ENCODE measurements at regions not wholly inside any gene's neighbourhood (a gene's known extent, or its start where the extent isn't known, plus 50 kb on each side); places are given as distances from the start of the nearest gene placed in this dataset.
A peak's percentile ranks its signal among the peaks of the same experiment; 100 is the strongest.

DNA sequence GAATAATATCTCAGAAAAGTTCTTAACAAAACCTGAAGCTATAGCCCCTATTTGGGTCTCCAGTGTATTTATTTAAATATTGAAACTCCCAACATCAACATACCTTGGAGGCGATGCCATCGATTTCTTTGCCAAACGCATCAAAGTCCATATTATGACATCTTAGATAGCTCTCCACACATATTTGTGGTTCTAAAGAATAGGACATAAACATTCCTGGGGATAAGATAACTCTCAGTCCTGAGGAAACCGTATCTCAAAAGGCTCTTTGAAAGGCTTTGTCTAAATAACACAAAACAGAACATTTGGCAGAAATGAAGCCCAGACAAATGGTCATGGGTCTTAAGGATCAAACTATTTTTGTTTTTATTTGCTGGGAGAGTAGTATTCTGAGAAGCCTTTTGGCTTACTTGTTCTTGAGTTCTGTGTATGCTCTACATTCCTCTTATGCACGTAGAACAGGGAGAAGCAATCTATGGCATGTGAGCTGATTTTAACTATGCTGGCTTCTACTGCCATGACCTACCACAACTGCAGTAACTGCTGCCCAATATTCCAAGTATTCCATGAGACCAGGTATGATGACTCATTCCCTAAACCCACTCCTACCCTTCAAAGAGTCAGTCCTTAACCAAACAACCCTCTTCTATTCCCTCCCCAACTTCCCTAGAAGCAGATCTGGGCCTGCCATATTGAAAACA lies 279.0 kb upstream of the ZFHX3 start:
- DNase-seq = no peak

DNA sequence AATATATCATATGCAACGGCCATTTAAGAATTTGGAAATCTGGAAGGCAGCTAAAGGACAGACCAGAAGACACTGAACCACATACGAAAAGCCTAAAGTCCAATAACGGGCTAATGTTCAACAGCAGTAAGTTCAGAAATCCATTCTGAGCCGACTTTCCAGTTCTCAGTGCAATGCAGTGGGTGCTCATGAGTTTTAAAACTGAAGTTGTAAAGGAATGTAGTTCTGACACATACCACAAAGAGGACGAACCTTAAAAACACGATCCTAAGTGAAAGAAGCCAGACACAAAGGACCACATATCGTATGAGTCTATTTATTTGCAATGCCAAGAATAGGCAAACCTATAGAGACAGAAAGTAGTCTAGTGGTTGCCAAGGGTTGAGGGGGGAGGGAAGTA lies 278.3 kb upstream of the ZFHX3 start:
- DNase-seq = no peak

DNA sequence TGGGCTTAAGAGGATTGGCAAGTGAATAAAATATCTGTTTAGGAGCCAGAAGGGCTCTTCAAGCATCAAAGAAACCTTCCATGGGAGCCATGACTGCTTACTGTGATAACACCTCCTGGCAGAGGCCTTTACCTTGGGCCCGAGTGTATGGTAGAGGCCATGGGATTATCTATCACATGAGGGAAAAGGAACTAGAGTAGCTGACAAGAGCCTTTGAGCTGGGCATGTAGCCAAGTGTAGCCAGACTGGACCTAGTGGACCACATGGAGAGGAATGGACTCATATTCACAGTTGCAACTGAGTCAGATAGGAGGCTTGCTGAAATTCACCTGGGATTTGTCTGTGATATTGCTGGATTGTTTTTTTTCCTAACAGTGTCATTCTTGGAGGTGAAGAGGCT lies 276.0 kb upstream of the ZFHX3 start:
- no peak for DNase-seq

DNA sequence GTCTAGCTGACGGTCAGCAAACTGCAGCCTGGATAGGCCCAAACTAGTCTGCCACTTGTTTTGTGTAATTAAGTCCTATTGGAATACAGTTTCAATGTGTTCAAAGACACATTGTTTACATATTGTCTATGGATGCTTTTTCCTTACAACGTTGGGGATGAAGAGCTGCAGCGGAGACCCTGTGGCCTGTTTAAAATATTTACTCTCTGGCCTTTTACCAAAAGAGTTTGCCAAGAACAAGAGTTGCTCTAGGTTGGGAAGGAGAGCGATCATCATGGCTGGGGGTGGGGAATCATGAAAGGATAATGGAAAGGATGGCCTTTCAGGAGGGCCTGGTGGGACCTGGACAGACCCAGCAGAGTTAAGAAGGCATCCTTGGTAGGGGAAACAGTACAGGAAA lies 274.9 kb upstream of the ZFHX3 start:
- no peak for DNase-seq

DNA sequence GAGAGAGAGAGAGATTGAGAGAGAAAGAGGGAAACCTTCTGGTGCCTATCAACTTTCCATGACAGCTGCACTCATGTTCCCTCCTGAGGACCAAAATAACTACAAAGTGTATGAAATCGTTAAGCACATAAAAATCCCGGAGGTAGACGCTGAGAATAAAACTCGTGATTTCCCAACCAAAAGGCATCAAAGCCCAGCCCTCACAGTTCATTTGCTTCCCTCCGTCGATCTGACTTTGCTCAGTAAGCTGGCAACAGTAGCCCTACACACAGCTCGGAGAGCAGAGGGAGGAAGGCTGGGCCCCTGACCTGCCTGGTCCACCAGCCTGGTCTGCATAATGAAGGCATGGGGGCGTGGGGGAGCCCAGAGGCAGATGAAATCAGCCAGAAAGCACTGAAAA lies 273.9 kb upstream of the ZFHX3 start:
- no peak for DNase-seq

DNA sequence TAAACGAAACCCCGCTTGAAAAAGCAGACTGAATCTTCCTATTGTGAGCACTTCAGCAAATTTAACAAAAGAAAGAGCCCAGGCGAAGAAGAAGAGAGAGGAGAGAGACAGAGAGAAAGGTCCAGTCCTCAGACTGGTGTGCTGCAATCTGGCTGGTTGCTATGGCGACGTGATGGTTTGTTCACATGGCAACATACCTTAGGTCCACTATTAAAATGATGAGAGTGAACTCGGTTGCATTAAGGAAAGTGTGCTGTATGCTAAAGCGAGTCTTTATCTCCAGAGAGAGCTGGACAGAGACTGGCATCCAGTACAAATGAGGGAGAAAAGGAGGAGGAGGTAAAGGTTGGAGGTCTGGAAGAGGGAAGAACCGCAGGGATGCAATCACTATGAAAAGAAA lies 271.8 kb upstream of the ZFHX3 start:
- peak; percentile 1 for DNase-seq

DNA sequence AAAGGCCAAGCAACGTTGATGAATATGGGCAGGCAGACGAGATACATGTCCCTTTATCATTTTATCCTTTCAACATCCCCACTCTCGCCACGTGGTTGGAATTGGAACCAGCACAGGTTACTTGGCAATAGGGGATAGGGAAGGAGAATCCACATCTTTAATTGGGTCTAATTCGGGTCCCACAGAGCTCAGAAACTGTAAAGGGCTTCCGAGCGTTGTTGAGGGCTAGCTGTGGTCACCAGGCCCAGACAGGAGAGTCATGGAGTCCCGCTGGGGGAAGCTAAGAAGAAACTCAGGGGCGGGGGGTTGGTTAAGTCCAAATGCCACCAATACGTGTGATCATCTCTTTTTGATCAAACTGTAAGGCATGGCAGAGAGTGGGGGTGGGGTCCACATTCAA lies 271.3 kb upstream of the ZFHX3 start:
- no peak for DNase-seq

DNA sequence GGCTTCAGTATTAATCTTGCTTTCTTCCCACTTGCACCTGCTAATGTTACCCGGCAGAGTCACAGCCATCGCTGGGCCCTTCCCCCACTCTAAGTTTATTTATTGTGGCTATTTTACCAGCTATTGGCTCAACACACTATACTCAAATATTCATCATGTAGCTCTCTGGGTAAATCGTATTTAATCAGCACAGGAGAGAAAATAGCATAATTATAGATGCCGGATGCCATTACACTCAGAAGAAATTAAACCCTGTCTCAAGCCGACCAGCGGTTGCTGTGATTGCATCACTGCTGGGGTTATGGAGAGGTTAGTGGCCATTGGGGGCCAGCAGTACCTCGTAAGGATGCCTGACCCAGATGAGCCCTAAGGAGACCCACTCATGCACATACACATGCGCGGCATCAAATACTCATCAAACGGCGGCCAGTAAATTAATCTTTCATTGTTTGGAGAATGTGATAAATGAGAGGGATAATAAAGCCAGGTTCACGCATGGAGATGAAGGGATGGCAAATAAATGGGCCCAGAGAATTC lies 269.5 kb upstream of the ZFHX3 start:
- peak; percentile 3 for DNase-seq

DNA sequence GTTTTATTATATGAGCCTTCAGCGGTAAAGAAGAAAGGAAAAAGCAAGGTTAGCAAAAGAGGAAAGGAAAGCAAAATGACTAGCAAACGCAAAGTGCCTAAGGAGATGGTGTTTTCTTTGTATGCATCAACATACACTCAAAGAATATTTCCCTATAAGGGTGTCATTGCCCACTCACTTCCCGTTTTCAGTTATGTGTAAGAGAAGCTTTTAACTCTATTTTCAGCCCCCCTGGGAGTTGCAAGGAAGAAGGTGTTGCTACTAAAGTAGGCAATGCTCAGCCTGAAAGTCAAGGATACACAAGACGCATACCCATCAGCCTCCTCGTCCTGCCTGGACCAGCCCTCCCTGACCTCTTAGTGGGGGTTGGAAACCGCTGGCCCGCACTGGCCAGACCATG lies 267.7 kb upstream of the ZFHX3 start:
- DNase-seq = no peak

DNA sequence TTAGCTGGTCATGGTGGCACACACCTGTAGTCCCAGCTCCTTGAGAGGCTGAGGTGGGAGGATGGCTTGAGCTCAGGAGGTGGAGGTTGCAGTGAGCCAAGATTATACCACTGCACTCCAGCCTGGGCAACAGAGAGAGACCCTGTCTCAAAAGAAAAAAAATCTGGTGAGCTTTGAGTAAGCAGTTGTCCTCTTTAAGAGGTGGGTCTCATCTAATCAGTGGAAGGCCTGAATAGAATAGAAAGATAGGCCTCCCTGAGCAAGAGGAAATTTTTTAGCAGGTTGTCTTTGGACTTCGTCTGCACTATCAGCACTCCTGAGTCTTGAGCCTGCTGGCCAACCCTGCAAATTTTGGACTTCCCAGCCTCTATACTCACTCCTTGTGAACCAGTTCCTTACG lies 266.0 kb upstream of the ZFHX3 start:
- no peak for DNase-seq

DNA sequence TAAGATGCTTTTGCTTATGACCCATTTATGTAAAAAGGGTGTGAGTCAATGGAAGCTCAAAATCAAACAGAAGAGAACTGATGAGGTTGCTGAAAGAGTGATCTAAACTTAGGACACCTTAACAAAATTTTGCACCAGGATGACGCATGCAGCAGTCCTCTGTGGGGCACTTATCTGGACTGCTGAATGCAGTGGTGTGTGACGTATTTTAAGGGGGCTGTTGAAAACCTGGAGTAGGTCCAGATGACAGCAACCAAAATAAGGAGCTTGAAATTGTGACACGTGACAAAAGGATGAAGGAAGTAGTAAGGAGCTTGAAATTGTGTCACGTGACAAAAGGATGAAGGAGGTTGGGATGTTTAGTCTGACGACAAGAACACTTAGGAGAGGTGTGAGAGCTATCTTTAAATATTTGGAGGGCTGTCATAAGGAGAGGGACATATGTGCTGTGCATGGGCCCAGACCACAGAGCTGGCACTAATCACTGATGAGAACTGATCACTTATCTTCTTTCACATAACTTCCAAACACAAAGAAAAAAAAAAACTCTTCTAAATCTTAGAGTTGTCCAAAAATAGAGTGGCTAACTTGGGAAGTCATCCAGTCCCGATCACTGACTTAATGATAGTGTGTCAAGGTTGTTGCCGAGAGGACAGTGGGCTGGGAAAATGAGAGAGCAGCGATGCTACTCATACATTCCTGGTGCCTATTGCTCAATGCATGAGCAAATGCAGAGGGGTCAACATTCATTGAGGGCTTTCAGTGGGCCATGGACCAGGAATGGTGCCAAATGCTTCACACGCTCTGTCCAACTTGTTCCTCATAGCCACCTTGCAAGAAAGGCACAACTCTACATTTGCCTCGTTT lies 264.2 kb upstream of the ZFHX3 start:
- no peak for DNase-seq

DNA sequence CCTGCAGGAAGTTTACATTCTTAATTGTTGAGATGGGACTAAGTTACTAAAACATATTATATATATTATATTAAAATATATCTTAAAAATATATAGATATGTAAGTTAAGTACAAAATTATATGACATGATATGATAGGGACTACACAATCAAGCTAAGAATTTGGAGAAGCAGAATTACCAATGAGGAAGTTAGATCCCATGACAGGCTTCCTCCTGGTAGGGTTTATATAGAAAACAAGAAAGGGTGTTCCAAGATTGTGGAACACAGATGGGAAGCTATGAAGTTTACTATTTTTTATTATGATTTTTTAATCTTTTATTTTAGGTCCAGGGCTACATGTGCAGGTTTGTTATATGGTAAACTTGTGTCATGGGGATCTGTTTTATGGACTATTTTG lies 260.8 kb upstream of the ZFHX3 start:
- DNase-seq = no peak

DNA sequence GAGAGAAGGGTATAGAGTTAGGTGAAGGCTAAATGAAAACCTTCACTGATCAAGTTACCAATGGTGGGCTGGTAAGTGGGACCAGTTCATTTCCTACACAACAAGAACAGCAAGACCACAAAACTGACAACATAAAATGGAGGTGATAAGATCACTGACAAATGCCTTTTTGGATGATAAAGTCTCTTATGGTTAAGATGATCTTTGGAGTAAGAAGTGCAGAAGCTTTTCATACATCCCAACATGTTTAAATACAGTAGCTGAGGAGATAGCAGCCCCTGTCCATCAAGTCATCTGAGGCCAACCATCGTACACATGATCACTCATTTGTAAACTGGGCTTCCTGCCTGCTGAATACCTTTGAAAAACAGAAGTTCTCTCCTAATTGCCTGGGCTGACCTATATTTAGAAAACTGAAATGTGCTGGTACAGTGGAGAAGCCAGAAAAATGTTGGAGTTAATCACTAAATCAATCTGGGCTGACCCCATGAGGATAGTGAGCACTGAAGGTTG lies 259.0 kb upstream of the ZFHX3 start:
- DNase-seq = no peak

DNA sequence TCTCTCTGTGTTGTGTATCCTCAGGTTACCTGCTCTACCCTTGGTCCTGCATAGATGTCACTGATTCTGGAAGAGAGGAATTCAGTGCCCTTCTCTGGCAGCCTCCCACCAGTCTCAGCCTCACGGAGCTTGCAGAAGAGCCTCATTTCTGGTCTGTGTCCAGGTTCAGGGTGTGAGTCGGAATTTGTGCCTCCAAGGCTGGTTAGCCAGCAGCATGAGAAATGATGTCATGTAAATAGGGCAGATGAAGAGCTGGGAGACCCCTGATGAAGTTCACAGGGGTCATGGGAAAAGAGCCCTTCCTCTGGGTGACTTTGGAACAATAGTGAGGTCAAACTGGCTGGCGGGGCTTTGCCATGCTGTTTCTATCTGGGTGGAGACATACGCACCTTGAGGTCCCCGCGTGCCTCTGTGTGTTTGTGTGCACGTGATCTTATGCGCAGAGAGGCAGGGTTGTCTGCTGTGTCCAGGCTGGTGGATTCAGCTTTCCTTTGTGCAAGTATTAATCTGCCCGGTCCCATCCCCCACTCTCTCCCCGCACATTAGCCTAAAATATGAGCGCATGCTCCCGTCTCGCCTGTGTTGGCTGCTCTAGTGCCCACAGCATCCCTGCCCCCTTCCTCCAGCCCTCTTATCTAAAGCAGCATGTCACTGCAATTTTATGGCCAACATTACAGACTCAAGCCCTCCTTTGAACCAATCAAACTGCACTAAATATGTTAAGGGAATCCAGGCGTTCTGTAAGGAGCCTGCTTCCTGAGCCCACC lies 256.3 kb upstream of the ZFHX3 start:
- no peak for DNase-seq

DNA sequence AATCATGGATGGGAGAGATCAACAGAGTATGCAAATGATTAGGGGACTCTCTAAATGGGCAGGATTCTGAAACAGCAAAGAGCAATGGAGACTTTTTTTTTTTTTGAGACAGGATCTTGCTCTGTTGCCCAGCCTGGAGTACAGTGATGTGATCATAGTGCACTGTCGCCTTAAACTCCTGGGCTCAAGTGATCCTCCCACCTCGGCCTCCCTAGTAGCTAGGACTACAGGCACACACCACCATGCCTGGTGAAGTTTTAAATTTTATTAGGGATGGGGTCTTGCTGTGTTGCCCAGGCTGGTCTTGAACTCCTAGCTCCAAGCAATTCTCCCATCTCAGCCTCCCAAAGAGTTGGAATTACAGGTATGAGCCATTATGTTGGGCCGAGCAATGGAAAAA lies 255.0 kb upstream of the ZFHX3 start:
- DNase-seq = no peak

DNA sequence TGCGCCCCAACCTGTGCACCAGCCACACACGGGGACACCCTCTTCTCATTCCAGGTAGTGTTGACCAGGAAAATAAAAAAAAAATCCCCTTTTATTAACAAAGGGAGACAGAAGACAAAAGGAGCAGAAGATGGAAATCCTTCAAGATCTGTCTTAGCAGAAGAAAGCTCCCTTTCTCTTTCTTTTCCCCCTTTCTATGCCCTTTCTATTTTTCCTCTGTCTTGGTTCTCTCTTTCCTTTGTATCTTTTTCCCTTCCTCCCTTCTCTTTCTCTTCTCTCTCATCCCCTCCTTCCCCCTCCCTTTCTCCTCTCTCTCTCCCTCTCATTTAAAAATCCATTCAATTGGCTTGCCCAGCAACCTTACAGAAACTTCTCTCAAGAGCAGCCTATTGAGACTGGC lies 254.1 kb upstream of the ZFHX3 start:
- no peak for DNase-seq

DNA sequence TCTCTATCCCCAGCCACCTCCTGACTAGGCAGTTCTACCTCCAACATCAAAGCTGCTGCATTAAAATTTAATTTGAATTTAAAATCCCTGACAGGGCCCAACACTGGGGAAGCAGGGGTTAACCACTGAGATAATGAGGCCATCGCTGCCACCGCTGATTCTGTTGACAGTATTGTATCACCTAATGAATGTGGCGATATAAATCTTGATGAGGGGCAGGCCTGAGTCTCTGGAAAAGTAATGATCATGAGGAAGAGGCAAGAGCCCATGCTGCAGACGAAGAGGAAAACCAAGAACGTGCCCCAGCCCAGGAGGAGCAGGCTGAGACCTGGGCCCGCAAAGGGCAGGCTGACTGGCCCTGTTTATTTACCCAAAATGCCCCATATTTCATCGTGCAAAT lies 251.4 kb upstream of the ZFHX3 start:
- no peak for DNase-seq

DNA sequence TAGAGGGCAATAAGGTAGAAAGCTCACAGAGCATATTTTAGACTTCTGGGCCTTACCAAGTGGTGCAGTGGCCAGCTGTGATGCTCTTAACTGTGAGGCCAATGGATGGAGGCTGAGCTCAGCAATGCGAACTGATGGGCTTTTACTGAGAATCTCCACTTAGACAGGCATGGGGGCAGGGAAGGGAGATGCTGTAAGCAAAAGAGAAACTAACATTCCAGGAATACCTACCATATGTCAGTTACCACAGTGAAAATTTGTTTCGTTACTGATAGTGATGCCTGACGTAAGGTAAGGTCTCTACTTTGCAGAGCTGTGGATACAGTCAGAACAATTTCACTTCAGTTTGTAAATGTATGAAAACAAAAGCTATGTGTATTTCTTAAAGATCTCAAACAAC lies 250.6 kb upstream of the ZFHX3 start:
- no peak for DNase-seq

DNA sequence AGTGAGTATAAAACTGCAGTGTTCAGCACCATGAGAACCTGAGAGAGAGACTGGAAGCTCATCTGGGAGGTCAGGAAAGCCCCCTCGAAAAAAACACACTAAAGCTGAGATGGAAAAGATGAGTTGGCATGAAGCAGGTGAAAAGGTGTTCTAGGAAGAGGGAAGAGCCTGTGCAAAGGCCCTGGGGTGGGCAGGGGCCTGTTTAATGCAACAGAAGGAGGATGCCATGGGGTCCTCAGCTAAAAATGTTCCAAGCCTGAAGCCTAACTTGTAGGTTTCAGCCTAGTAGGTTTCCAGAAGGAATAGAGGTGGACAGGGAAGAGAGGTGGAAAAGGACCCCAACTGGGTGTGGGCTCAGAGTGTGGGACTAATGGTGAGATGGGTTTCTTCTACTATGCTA lies 242.3 kb upstream of the ZFHX3 start:
- DNase-seq = no peak

DNA sequence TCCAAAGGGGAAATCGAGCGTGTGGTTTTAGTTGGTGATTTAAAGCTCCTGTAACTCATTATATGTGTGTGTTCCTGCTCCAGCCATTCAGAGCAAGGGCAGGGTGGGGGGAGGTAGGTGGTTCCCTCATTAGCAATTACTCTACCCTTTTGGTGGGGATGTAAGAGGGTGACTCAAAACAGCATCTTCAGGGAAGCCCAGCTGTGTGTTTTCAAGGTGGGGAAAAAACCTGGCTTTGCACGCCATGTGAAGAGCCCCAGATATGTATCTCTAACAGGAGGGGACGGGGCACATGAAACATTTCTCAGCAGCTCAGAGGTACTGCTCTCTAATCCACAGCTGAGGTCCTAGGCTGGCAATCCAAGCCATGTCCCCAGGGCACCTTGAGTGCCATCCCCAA lies 241.3 kb upstream of the ZFHX3 start:
- no peak for DNase-seq

DNA sequence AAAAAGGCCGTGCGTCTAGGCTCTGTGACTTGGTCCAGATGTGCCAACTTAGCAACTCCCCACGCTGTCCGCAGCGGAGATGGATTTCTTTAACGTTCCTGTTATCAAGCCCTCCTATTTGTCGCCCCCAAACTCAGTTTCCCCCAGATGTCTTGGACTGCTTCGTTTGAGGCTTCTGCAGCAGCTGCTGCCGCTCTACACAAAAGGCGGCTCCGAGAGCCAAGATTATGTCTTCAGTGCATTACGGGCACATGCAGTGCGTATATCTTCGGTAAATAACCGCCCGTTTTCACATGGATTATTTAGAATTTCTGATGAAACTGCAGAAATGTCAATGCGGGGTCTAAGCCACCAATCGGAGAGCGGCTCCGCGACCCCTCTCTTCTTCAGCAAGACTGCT lies 240.6 kb upstream of the ZFHX3 start:
- DNase-seq = no peak

DNA sequence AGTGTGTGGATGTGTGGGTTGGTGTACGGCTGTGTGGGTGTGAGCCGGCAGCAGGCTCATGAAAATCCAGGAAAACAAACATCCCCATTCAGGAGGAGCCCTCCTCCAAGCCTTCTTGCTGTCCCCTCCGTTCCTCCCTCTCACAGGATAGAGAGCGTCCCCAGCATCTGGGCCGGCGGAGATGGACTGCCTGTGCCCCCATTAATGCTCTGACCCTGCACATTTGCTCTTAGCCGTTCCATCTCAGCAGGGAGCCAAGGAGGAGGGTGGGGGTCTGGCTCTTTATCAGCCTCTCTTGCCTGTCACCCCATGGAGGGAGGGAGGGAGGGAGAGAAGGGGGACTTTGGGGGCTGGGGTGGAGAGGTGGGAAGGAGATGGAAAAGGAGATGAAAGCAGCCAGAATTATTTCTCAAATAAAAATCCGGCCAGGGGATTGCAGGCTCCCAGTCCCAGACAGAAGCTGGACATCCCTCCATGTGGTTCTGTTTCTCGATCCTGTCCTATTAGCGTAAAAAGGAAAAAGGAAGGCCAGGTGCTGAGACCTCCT lies 240.0 kb upstream of the ZFHX3 start:
- no peak for DNase-seq

Data from NCI-H69 (cell line).